HG02852 (cell line): ENCODE measurements at regions not wholly inside any gene's neighbourhood (a gene's known extent, or its start where the extent isn't known, plus 50 kb on each side); places are given as distances from the start of the nearest gene placed in this dataset.

ENCODE experiments used
- ATAC-seq: cut with Tn5 transposase; IDR thresholded peaks from one replicate; pipeline ENCODE4 v1.9.1; 2021; ENCODE audit warnings: mild to moderate bottlenecking, moderate library complexity; ENCODE audit not compliant: unreplicated experiment

GRCh38 chr9:80952363-80952922 is 736.9 kb downstream of the TLE1 start:
- no peak for ATAC-seq

DNA sequence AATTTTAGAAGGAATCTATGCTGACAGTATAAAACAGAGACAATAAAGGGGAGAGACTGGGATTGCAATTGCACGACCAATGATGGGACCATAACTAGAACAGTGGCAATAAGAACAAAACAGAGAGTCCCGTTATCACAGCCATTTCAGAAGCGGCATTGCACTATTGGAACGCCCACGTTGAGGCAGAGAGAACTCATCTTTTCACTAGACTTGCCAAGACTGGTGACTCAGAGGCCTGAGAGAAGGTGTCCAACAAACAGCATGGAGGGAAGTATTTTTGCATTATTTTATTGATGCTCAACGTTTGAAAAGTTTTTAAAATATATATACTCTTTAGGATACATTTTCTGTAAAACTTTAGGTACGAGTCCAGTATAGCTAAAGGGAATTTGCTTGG is 737.7 kb downstream of the TLE1 start:
- ATAC-seq, result no peak

DNA sequence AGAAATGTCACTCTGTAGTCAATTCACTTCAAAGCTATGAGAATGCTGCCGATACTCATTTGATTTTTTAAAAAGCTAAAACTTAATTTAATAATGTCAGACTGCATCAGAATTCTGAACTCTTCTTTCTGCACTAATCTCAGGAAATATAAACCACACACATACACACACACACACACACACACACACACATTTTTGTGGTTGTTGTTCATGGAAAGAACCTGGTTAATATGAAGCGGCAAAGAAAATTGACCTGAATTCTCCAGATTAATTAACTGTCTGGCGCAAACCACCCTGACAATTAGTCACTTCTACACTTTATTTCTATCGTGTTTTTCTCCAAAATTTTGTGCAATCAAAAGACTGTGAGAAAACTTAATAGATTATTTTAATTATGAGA is 740.5 kb downstream of the TLE1 start:
- no peak for ATAC-seq

DNA sequence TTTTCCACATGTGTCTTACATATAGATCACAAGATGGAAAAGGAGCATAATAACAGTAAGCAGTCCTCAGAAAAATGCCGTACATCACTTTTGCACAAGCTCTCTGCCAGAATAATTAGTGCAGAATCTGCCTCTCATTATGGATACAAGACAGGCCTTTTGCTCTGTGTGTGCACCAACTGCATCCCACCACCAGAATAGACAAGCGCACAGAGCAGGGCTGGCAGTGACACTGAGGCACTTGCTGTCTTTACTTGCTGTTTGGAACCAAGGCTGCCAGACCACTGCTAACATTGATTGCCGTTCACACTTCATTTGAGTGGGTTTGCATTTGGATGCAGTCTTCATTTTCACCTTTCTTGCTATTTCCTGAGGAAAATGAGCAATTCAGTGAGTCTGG is 741.3 kb downstream of the TLE1 start:
- no peak for ATAC-seq

DNA sequence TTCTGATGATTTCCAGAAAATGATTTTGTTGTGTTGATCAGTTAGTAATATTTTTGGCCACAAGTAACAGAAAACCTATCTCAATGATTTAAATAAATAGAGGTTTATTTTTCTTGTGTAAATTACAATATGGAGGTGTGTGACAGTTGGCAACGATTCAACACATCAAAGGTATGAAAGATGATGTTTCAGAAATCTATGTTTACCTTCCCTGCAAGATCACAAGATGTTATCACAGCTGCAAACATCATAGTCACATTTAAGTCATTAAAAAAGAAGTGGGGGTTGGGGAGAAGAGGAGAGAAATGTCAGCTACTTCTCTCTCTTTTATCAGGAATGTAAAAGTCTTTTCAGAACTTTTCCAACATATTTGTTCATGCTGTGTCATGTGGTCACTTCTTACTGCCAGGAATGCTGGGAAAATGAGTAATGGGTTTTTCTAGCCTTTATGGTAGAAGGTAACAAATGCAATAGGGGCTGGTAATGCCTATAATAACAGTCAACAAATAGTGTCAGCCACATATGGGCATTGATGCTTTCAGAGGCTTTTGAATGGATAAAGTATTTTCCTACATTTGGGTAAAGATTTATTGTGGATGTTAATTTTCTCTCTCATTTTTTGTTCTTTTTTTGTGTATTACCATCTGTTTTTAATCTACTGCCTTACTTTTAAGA is 742.7 kb downstream of the TLE1 start:
- no peak for ATAC-seq

DNA sequence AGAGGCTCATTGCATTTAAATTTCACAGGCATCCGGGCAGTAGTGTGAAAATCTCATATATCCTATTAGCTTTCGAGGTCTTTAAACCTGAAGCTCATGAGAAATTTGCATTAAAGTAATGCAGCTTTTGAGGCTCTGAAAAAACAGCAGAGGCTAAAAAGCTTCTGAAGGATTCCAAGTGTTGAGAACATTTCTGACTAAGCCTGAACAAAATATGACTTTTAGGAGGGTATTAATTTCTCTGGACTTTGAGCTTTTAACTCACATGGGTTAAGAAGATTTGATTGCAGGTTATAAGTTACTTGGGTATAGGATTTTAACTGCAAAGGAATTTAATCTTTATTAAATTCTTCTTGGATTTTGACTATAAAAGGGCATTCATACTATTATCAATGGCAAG is 743.9 kb downstream of the TLE1 start:
- no peak for ATAC-seq

GRCh38 chr9:80937645-80938044 is 751.7 kb downstream of the TLE1 start:
- ATAC-seq, result no peak

GRCh38 chr9:80934095-80934494 is 755.3 kb downstream of the TLE1 start:
- ATAC-seq, result no peak

DNA sequence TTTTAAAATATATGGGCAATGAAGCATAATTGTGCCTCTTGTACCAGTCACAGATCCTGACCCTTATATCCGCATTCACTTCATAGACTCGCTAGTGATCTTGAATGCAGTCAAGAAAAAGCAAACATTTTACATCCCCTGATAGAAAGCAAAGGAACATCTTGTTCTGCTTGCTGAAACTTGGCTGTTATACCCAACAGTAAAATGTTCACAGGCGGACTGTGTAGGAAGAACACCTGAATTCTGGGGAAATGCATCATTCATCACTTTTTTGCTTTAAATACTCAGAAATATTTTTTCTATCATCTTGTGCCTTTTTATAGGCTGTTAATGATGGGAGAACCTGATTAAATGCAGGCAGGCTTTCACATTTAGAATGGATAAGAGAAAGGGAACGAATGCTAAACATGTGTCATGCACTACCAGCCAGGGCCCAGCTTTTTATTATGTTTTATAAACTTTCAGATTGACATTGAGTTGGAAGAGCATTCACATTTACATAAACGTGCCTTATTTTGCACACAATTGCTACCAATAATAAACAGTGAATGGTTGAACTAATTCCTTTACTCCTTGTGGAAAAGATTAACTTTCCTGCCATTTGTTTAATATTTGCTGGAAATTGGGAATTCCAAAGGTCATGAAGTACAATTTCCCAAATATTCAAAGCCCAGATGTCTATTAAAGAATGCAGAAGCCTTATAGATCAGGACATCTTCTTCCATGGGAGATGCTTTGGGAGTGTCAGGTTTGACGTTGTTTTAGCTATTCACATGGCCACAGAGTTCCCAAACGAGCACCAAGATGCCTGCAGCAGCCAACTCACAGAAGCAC is 756.2 kb downstream of the TLE1 start:
- no peak for ATAC-seq

DNA sequence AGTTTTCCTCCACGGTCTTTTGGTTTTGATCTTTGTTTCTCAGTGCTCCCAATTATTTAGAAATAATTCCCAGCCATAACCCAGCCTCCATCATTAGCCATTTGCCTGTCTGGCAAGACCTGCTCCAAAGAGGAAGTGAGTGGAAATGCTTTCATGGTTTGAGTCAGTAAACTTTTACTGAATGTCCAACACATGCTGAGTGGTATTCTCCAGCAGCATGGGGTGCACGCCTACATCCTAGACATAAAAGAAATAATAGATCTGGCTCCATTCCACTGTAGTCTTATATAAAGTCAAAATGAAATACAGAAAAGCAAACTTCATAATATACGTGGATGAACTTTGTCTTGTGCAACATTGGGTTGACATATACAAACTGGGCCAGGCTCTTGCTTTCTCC is 757.2 kb downstream of the TLE1 start:
- ATAC-seq, result no peak

DNA sequence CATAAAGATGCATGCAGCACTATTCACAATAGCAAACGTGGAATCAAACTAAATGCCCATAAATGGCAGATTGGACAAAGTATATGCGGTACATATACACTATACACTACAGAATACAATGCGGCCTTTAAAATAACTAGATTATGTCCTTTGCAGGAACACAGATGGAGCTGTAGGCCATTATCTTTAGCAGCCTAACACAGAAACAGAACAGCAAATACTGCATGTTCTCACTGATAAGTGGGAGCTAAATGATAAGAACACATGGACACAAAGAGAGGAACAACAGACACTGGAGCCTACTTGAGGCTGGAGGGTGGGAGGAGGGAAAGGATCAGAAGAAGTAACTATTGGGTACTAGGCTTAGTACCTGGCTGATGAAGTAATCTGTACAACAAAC is 758.2 kb downstream of the TLE1 start:
- ATAC-seq, result no peak

- no peak for ATAC-seq
Measured at GRCh38 chr9:80928697-80929096, 760.6 kb downstream of the TLE1 start.

DNA sequence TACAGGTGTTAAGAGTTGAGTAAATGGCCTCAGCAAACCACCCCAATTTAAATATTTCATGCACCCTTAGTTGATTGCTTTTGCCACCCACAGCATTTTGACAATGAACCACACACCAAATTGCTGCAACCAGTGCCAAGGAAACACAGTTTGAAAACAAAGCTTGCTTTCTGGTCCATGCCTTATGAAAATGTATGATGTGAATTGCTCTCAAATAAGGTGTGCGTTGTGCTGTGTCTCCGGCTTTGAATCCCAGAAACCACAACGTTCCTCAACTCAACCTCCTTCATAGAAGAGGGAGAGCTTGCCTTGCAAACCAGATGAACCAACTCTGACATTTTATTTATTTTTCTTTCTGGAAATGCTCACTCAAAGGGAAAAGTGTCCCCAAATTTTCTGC is 762.7 kb downstream of the TLE1 start:
- no peak for ATAC-seq

DNA sequence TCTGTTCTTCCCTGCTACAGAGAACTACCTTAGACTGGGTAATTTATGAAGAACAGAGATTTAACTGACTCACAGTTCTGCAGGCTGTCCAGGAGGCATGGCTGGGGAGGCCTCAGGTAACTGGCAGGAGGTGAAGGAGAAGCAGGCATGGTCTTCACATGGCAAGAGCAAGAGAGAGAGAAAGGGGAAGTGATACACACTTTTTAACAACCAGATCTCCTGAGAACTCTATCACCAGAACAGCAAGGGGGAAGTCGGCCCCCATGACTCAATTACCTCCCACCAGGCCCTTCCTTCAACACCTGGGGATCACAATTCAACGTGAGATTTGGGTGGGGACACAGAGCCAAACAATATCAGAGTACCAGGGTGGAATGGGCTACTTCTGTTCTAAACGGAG is 766.8 kb downstream of the TLE1 start:
- ATAC-seq, result no peak

DNA sequence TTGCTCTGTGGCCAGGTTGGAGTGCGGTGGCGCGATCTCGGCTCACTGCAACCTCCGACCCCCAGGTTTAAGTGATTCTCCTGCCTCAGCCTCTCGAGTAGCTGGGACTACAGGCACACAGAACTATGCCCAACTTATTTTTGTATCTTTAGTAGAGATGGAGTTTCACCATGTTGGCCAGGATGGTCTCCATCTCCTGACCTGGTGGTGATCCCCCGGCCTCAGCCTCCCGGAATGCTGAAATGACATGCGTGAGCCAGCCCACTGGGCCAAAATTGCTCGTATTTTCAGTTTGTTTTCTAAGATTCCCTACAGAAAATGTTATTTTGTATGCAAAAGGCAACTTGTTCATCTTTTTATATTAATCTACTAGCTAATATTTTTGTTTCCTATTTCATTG is 782.6 kb downstream of the TLE1 start:
- ATAC-seq, result no peak

DNA sequence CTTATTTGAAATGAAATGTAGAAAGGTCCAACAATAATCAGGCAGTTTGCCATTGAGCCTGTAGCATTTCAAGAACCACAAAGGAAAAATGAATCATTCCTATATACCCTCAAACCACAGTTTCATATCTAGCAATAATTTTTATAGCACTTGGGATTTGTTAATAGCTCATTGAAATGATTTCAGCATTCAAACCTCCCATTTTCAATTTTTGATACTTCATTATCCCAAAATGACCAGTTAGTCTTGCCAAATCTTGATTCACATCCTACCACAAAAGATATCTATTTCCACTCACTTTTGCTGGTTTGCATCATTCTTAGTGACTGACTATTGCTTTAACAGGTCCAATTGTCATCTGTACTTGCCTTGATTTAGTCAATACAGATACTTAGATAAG is 790.1 kb downstream of the TLE1 start:
- ATAC-seq, result no peak

GRCh38 chr9:80893190-80893589 is 796.2 kb downstream of the TLE1 start:
- ATAC-seq, result no peak

DNA sequence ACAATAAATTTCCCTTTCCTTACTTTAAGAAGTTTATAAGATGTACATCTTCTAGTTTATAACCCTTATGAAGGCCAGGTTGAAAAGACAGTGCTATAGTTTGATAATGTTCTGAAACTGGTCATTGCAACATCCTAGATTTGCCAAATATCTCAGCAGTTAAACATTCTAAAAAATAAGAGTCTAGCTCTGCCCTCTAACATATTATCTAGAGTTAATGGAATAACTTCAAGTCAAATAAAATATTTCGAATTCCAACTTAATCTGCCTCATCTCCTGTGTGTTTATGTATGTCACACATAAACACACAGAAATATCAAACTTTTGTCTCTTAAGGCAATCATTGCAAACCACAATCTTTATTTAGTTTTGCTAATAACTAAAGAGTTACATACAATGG is 796.6 kb downstream of the TLE1 start:
- no peak for ATAC-seq

GRCh38 chr9:80890124-80890523 is 799.2 kb downstream of the TLE1 start:
- ATAC-seq, result no peak

- no peak for ATAC-seq
Measured at GRCh38 chr9:80885894-80886293, 803.5 kb downstream of the TLE1 start.

GRCh38 chr9:80883826-80884579 is 805.3 kb downstream of the TLE1 start:
- no peak for ATAC-seq

- ATAC-seq, result no peak
Measured at GRCh38 chr9:80883426-80883825, 805.9 kb downstream of the TLE1 start.
